ENCODE measurements at regions not wholly inside any gene's neighbourhood (a gene's known extent, or its start where the extent isn't known, plus 50 kb on each side); places are given as distances from the start of the nearest gene placed in this dataset.
A peak's percentile ranks its signal among the peaks of the same experiment; 100 is the strongest.

DNA sequence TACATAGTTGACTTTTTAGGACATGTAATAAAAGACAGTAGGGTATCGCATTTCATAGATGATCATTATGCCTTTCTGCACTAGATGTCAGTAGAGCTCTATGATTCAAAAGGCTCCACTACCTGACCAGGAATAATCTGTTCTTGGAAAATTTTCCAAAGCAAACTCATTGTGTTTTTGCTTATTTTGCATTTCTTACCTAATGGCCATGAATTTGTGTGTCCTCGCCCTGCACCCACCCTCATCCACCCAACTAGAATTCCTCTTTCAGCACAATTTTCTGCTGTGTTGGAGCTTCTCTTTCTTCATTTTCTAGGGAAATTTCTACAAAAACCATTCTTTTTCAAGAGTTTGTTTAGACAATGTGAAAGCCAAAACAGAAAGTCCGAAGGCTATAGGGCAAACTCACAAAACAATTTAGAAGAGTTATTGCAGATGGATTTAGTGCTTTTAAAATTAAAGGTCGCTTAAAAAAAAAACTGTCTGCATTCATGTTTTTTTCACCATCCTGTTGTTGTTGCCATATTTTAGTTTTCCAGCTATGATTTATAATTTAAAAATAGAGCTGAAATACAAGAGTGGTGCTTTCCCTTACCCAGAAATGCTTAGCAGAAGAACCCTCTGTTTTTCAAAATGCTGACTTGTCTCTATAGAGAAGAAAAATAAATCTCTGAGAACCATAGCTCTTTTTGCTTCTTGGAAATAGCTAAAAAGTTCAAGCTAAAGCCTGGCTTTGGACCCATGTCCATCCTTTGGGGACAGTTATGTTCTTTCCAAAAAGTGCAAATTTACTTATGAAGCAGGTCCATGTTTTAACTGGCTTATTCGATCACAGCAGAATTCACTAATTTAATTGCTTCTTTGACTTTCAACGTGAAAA, 183.7 kb downstream of the SPATA18 start:
- DNase-seq (ENCODE audit: low spot score), result no peak

DNA sequence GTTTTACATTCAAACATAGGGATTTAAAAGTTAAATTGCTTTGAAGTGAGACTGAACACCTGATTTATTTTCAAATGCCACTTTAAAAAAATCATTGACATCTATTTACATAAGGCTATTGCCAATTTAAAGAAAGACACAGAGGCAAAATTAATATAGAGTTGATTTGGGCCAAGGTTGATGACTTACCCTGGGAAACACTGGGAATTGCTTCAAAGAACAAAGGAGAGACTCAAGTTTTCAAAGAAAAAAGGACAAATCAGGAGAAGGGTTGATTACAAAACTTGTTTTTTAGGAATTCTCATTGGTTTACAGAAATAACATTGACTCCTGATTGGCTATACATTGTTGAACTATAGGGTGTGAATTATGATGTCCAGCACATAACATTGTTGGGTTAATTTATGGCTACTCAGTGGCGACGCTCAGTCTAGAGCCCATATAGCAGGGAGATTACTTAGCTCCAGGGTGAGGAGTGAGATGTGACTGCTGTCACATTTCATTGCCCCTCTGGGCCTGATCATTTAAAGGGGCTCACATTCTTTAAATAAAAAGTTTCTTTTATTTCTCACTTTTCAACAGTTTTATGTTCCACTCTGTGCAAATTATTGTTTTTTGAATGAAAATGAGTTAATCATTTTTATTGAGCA, 184.6 kb downstream of the SPATA18 start:
- no peak for DNase-seq (ENCODE audit: low spot score)

DNA sequence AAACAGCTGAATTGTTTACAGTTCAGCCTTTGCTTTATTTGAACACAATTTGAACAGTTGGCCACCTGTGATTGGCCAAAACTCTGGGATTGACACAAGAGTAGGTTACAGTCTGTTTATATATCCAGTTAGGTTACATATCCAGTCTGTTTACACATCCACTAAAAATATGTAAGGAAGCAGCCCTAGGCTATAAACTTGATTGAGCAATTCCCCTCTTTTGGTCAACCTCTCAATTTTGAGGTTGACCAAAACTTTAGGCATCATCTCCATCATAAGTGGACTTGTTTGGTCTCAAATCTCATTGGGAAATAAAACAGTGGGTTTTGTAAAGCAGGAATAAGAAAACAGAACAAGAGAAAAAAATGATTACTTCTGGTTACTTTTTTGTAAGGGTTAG, 190.8 kb downstream of the SPATA18 start:
- no peak for DNase-seq (ENCODE audit: low spot score)

DNA sequence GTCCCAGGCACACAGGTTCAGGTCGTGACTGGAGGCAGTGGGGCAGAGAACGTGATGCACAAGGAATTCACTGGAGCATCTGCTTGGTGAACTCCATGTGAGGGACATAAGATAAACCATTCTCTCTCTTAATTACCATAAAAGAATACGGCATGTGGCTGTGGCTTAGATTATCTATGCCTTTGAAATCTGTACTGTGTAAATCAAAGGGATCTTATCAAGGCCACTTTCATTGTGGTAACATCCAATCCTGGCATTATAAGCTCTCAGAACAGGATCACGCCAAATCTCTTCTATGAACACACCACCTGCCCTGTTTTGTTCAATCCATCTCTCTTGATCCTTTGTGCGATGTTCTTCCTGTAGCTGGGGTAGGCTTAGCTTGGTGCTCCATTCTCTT, 192.3 kb downstream of the SPATA18 start:
- DNase-seq (ENCODE audit: low spot score), result no peak

DNA sequence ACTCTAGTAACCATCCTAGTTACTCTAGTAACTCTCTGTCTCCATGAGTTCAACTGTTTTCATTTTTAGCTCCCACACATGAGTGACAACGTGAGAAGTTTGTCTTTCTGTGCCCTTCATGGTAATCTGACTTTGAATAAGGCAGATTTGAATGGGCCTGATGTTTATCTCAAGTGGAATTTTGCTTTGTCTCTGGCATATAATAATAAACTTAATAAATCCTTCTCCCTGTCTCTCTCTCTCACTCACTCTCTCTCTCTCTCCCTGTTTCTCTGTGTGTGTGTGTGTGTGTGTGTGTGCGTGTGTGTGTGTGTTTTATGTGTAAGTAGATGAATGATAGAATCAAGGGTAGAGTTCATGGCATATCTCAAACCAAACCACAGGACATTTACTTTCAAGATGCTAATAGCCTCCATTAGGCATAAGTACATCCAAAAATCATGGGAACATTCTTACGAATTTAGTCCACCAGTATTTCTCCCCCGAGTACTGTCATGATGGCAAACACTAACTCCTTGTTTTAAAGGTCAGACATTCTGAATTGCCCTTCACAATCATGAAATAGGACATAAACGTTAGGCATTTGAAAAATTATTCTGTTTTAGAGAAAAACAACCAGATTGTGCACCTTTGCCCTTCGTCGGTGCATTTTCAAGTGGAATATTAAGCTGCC, 193.1 kb downstream of the SPATA18 start:
- DNase-seq (ENCODE audit: low spot score), result no peak

DNA sequence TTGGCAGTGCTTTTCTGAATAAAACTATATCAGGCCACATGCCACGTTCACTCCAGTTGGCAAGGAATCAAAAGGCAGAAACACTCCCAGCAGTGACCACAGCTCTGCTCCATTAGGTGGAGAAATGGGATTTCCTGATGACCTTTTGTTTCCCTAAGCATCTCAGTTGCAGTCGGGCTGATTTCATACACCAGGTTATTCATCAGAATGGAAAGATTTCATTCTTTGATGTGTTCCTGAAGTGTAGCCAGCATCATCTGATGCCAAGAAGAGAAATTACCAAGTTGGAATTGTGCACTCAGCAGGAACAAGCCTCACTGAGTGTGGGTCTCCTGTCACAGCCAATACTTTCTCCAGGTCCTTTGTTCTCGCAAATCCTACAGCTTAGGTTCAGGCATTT, 193.7 kb downstream of the SPATA18 start:
- no peak for DNase-seq (ENCODE audit: low spot score)

DNA sequence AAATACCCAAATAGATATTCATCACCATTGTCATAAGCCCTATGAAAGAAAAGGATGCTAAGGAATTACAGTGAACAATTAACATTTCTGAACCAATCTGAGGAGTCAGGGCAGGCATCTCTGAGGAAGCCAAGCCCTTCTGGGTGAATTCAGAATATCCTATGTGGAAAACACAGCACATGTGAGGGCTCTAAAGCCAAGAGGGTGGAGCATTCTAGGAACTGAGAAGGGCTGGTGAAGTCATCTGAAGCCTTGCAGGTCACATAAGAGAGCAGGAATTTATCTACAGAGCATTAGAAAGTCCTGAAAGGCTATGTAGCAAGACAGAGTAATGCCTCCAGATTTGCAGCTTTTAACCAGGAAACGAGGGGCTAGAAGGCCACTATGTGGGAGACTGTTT, 195.7 kb downstream of the SPATA18 start:
- DNase-seq (ENCODE audit: low spot score), result no peak

DNA sequence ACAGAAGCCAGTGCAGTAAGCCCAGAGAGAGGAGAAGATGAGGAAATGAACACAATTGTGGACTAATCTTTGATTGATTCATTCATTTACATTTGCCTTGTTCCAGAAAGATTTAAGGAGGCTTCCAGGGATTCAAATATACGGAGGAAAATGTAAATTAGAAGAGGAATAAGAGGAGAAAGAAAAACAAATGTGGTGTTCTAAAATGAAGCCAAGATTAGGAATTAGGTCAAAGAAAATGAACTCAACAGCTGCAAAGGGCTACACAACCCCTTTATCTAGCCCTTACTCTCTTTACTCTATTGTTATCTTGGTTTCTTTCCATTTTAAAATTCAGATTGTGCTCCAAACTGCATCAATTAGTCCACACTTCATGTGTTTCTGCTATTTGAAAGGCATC, 196.8 kb downstream of the SPATA18 start:
- no peak for DNase-seq (ENCODE audit: low spot score)

DNA sequence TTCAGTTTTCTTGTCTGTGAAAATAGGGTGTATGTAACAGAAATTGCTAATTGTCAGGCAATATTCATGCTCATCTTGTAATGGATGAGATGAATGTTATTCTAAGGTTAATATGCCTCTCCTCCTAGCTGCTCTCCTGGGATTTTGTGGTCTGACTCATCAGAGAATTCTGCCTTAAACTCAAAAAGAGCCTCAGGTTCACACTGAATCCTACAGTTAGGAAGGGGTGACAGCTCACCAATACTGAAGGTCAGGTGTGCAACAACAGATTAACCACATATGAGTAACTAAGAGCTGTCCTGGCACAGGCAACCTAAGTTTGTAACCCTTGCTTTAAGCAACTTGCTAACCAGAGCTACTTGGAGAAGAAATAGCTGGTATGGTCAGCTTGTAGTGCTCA, 197.7 kb downstream of the SPATA18 start:
- DNase-seq (ENCODE audit: low spot score), result no peak

DNA sequence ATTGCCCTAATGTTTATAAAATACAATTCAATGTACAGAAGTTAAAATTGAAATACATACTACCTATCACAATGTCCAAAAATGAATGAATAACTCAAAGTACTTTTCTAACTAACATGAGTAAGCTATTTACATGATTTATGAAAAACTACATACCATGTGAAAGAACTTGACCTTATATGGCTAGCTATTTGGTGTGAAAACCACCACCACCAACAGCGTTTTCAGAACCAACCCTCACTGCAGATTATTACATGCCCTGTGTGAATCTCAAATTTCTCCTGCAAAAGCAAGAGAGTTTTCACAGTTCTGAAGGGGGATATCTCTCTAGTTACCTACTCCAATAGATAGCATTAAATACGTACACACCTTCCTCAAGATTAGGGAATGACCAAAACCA, 198.5 kb downstream of the SPATA18 start:
- DNase-seq (ENCODE audit: low spot score), result no peak

DNA sequence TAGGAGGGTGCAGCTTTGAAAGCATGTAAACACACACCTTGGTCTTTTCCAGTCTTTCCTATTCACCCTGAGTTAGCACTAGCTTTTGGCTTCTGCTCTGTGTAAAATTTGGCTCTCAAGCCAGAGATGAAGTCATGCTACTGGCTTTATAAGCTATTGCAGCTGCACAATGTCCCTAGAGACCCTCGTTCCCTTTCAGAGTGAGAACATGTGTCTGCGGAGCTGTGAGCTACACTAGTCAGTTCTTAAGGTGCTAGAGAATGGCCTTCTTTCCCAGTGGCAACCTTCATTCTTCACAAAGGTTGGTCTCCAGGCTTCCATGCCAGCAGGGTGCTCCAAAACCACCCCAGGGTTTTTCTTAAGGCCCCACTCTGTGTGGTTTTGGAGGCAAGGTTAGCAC, 199.1 kb downstream of the SPATA18 start:
- peak; percentile 75 for DNase-seq (ENCODE audit: low spot score)

DNA sequence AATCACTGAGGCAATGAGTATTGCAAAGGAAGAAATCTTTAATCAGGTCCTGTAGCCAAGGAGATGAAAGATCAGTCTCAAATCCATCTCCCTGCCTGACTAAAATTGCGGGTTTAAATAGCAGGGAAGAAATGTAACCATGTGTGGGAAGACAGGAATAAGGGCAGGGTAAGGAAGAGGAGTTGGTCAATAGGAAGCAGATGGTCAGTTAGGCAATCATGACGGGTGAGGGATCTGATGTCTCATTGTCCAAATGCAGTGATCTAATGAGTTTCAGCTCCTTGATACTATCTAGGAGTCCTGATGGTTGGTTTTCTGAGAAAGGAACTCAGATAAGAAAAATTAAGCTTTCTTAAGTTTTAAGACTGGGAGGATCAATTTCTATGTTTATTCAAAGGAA, 200.8 kb downstream of the SPATA18 start:
- DNase-seq (ENCODE audit: low spot score), result no peak

DNA sequence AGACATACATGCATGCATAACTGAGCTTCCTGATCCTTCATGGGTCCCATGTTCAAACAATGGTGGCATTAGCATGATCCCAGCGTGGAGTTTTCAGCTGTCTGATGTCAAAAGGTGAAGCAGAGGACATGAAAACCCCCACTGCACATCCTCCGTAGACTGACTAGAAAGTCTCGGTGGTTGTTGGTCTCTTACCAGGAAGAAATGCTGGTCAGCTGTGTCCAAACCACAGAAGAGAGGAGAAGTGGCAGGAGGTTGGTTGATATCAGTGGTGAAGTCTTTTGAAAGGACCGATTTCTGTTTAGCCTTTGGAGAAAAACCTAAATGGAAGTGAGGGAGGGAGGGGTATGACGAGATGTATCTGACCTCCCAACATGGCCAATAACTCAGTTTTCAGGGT, 201.9 kb downstream of the SPATA18 start:
- DNase-seq (ENCODE audit: low spot score), result no peak

DNA sequence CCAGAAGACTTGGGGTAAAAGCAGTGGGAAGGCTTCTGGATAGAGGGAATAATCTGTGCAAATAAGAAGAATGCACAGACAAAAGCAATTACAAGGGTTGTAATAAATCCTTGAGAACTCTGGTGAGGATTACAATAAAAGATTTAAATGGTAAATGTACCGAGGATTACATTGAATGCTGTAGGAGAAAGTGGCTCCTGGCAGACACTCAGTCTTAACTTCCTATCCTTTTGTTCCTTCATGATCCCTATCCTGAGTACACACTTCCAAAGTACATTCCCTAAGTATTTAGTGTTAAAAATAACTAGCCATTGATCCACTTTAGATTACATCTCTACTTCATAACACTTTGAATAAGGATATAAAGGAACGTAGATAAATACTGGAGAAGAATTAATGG, 205.4 kb downstream of the SPATA18 start:
- no peak for DNase-seq (ENCODE audit: low spot score)

DNA sequence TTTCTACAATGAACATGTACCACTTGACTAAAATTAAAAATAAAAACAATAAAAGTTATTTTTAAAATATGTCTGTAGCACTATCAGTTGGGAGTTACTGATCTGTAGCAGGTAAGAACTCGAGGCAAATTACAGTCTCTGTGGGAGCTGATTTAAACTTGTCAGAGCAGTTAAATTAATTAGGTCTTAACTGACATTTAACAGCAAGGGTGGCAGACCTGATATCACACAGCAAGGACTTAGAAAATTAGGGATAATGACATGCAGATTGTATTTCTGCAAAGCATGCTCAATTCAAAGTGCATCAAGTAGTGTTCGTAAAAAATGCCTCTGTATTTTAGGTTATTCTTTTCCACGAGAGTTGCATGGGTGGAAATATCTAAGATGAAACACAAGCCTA, 208.9 kb downstream of the SPATA18 start:
- no peak for DNase-seq (ENCODE audit: low spot score)

DNA sequence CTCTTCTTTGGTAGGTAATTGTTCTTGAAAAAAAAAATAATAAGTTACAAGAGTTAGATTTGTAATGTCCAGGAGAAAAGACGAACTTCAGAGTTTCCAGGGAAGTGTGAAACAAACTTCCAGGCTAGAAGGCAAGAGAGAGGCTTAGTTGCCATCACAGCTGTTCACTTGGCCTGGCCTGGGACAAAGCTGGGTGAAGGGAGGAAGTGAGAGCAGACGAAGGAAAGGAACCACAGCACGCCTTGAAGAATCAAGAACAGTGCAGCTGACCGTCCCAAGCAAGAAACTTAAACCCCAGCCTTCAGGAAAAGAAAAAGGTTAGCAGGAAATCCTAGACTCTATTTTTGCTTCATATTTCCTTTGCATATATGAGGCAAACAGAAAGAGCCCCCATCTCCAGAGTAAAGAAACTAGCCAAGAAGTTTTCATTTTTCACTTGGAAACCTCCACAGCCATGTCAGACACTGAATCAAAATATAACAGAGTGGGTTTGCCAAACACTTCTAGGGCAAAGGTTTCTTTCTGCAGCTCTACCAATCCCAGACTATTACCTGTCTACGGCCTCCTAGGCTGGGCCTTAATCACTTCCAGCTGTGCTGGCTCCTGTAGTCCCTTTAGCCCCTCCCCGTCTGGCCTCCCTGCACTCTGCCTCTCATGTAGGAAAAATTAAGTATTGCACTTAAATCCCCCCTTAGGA, 209.6 kb downstream of the SPATA18 start:
- peak; percentile 80 for DNase-seq (ENCODE audit: low spot score)

DNA sequence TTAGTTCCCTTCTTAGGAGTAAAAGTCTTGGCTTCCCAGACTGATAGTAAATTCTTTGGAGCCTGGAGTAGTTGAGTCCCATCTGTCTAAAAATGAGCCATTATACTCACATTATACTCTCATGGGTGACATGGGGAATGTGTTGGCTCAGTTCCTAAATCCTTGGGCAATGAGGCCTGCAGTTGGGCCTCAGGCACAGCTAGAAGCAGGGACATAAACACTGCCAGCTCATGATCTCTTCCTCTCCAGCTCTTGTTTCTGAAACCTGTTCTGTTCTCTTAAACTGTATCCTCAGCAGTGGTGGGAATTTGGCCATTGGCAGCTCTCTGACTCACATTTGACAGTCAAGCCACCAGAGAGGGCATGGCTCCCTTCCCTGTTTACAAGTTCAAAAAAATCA, 212.5 kb downstream of the SPATA18 start:
- DNase-seq (ENCODE audit: low spot score), result no peak

DNA sequence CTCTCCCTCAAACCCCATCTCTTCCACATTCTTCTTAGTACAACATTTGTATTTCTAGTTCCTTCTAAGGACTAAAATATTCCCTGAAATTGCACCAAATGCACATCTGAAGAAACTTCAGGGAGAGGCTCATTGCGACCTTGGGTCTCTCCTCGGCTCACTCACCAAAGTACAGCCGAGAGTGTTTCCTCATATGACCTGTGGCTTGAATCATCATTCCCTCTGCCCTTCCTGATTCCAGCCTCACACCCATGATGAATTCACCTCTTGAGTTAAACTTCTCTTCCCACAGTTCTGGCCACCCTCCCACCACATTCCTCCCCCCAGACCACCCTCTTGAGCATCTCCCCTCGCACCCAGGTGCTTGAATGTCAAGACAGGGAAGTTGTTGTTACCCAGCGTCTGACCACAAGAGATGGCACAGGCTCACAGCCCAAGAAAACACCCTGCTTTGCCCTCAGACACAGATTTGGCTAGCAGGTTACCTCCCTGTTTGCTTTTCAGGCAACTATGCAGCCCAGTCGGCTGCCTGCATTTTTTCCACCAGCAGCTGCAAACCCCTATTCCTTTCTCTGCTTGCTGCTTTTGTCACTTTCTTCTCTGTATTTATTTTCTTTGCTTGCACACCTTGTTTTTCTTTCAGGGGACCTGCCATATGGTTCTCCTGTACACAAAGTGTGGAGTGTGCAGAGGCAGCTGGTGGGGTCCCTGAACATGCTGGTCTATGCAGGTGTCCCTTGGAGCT, 214.8 kb downstream of the SPATA18 start:
- DNase-seq (ENCODE audit: low spot score), result no peak

DNA sequence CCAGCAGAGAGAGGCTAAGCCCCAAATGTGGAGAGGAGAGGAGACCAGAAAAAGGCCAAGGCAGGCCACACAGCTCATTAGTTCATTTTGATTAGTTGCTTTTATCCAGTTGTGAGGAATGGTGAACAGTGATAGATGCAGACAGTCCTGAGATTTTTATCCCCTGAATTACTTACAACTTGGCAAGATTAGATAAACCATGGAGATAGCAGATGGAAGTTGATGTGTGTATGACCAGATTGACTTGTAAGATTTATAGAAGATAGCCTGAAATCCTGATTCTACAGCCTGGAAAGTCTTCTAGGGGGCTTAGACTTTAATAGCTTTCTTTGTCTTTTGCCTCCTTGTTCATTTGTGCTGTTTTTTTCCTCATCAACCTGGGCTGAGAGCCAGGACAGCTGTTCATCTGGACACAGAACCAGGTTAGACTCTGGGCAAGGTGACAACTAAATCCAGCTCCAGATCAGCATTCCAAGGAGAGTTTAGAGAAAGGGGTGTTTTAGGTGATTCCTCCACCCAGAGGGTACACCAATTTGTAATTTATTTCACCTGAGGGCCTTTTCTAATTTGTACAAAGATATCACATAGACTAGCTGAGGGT, 215.5 kb downstream of the SPATA18 start:
- no peak for DNase-seq (ENCODE audit: low spot score)

DNA sequence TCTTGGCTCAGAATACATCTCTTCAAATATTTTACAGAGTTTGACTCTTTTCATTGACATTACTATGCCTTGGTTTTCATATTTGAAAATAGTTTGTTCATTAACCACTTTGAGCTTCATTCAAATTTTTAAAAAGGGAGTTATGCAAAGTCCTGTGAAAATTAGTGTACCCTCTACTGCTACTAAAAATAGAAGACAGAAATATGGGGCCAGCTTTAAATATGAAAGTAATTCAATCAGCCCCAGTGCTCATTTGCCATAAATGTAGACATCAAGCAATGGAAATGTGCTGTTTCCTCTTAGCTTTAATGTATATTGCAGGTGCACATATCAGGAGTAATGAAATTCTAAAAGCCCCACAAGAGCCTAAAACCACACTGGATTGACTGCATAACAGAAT, 218.7 kb downstream of the SPATA18 start:
- no peak for DNase-seq (ENCODE audit: low spot score)

DNA sequence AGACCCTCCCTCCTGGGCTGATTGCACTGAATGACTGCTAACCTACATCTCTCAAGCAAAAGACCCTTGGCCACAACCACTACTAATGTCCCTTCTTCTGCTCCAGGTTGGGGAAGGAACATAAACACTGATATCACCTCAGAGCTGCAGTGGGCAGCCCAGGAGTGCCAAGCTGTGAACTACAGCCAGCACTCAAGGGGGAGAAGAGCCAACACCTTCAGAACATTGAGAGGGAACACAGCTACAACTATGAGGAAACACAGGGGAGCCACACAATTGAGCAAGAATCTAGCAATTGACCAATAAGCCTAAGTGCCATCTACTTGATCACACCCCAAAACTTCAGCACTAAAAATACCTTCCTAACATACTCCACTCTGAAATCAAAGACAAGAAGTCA, 222.8 kb downstream of the SPATA18 start:
- DNase-seq (ENCODE audit: low spot score), result no peak

Data from left forelimb (tissue), 1 donor.